ENCODE measurements at regions not wholly inside any gene's neighbourhood (a gene's known extent, or its start where the extent isn't known, plus 50 kb on each side); places are given as distances from the start of the nearest gene placed in this dataset.
"Not testable (repeated sequence)": the region's sequence is repeated elsewhere in the genome, so short reads cannot be mapped to it uniquely, and the experiment has no call there.

GRCh38 chr1:157337785-157338184, 199.6 kb upstream of the ETV3 start:
- TF ChIP-seq NR2C2 (CRISPR knock-in tag; IDR thresholded peaks at IDR 0.05); AR (CRISPR knock-in tag; IDR thresholded peaks at IDR 0.05); RORB (CRISPR knock-in tag; IDR thresholded peaks at IDR 0.05); USF1 (CRISPR knock-in tag; IDR thresholded peaks at IDR 0.05); CTCF (IDR thresholded peaks at IDR 0.05); MYBL2 (CRISPR knock-in tag; IDR thresholded peaks at IDR 0.05); ATF3 (CRISPR knock-in tag; conservative IDR thresholded peaks at IDR 0.05); FOXJ3 (CRISPR knock-in tag; IDR thresholded peaks at IDR 0.05; ENCODE audit: borderline replicate concordance); ZNF263 (CRISPR knock-in tag; IDR thresholded peaks at IDR 0.05; ENCODE audit: low read depth); JUN (CRISPR knock-in tag; IDR thresholded peaks at IDR 0.05); ZNF416 (CRISPR knock-in tag; IDR thresholded peaks at IDR 0.05); GABPB1 (CRISPR knock-in tag; IDR thresholded peaks at IDR 0.05); CREM (CRISPR knock-in tag; IDR thresholded peaks at IDR 0.05): not testable (repeated sequence)

All from WTC11 (cell line).